WTC11 (cell line): ENCODE measurements at regions not wholly inside any gene's neighbourhood (a gene's known extent, or its start where the extent isn't known, plus 50 kb on each side); places are given as distances from the start of the nearest gene placed in this dataset.

ENCODE experiments used
- ATAC-seq: fragments of 200-7000 bp; cut with Tn5 transposase; 2 replicates; pipeline ENCODE4 v1.10.0; 2021; ENCODE audit warnings: mild to moderate bottlenecking, moderate library complexity
- CTCF ChIA-PET: fragments of 300-600 bp; sonication (Branson Sonifier 250); formaldehyde crosslinking; loops from one replicate; lab custom pipeline; 2021; ENCODE audit warnings: antibody characterized with exemption; lab: Charles Lee
- POLR2A ChIA-PET: fragments of 350-600 bp; sonication (Branson Sonifier 250); formaldehyde crosslinking; loops from one replicate; lab custom pipeline; 2021; ENCODE audit warnings: antibody characterized with exemption; lab: Charles Lee
- DNase-seq: peaks from one replicate; pipeline ENCODE4 v3.0.0; 2021; ENCODE audit warnings: low spot score
- H3K27ac Mint-ChIP-seq: 2 replicates; pipeline ENCODE4 v1.8.0; 2021; ENCODE audit warnings: mixed read lengths
- H3K27me3 Mint-ChIP-seq: 2 replicates; pipeline ENCODE4 v1.8.0; 2021; ENCODE audit warnings: low read depth, mild to moderate bottlenecking, moderate library complexity, mixed read lengths
- H3K36me3 Mint-ChIP-seq: 2 replicates; pipeline ENCODE4 v1.8.0; 2021; ENCODE audit warnings: mixed read lengths
- H3K4me1 Mint-ChIP-seq: 2 replicates; pipeline ENCODE4 v1.8.0; 2022; ENCODE audit warnings: mixed read lengths
- H3K4me3 Mint-ChIP-seq: 2 replicates; pipeline ENCODE4 v1.8.0; 2021; ENCODE audit warnings: mild to moderate bottlenecking, moderate library complexity, mixed read lengths
- H3K9me3 Mint-ChIP-seq: 2 replicates; pipeline ENCODE4 v1.8.0; 2021; ENCODE audit warnings: mixed read lengths
- AR ChIP-seq: fragments of 250-450 bp; sonication (Bioruptor Pico); IDR thresholded peaks from 2 replicates; pipeline ENCODE4 v1.9.0; 2021; ENCODE audit warnings: mild to moderate bottlenecking
- HMGA2 ChIP-seq: fragments of 250-450 bp; sonication (Bioruptor Pico); IDR thresholded peaks from 2 replicates; pipeline ENCODE4 v1.4.0; 2021; ENCODE audit warnings: mild to moderate bottlenecking, moderate library complexity
- MAX ChIP-seq: sonication (generic); formaldehyde crosslinking; IDR thresholded peaks from 2 replicates; pipeline ENCODE4 v1.8.0; 2022; ENCODE audit warnings: mild to moderate bottlenecking, missing genetic modification reagents
- NFYB ChIP-seq: sonication (generic); formaldehyde crosslinking; conservative IDR thresholded peaks from 2 replicates; pipeline ENCODE4 v1.8.0; 2022; ENCODE audit warnings: low read depth, missing genetic modification reagents
- RORB ChIP-seq: fragments of 250-450 bp; sonication (Bioruptor Pico); IDR thresholded peaks from 2 replicates; pipeline ENCODE4 v1.9.0; 2021; ENCODE audit warnings: mild to moderate bottlenecking
- SMAD4 ChIP-seq: sonication (generic); formaldehyde crosslinking; IDR thresholded peaks from 2 replicates; pipeline ENCODE4 v1.8.0; 2022; ENCODE audit warnings: mild to moderate bottlenecking, missing genetic modification reagents
- SOX15 ChIP-seq: fragments of 250-450 bp; sonication (Bioruptor Pico); IDR thresholded peaks from 2 replicates; pipeline ENCODE4 v1.9.0; 2021; ENCODE audit warnings: mild to moderate bottlenecking
- TP53 ChIP-seq: sonication (generic); formaldehyde crosslinking; IDR thresholded peaks from 2 replicates; pipeline ENCODE4 v1.8.1; 2023; ENCODE audit warnings: mild to moderate bottlenecking, missing genetic modification reagents
- ZNF532 ChIP-seq: fragments of 250-450 bp; sonication (Bioruptor Pico); IDR thresholded peaks from 2 replicates; pipeline ENCODE4 v1.9.0; 2021; ENCODE audit warnings: mild to moderate bottlenecking, borderline replicate concordance
- TF ChIP-seq, protein P1 (sequence below): sonication (generic); formaldehyde crosslinking; IDR thresholded peaks from 2 replicates; pipeline ENCODE4 v1.8.1; 2023; ENCODE audit warnings: mild to moderate bottlenecking, missing genetic modification reagents, moderate library complexity
- TF ChIP-seq, protein P2 (sequence below): fragments of 250-450 bp; sonication (Bioruptor Pico); IDR thresholded peaks from 2 replicates; pipeline ENCODE4 v1.9.0; 2021; ENCODE audit warnings: moderate library complexity, mild to moderate bottlenecking, inconsistent platforms, borderline replicate concordance
- TF ChIP-seq, protein P3 (sequence below): fragments of 250-450 bp; sonication (Bioruptor Pico); IDR thresholded peaks from 2 replicates; pipeline ENCODE4 v2.1.2; 2022; ENCODE audit warnings: mild to moderate bottlenecking, moderate library complexity

DNA sequence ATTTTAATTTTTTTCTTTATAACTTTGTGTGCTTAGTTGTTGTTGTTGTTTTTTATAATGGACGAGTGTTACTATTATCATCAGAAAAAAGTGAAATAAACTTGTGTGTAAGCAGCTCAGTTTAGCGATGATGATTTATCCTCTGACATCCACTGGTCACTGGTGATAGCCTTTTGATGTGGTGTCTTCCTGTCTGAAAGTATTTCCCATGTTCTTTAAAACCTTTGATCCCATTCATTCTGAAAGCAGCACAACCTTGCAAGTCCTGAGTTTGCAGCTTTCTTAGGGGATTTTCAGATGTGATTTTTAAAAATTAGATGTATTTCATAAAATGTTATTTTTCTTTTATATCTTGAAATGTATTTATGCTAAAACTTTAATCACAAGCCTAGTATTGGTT is 85.9 kb upstream of the ZPLD1 start (continued):
- TF ChIP-seq, protein P1, sequence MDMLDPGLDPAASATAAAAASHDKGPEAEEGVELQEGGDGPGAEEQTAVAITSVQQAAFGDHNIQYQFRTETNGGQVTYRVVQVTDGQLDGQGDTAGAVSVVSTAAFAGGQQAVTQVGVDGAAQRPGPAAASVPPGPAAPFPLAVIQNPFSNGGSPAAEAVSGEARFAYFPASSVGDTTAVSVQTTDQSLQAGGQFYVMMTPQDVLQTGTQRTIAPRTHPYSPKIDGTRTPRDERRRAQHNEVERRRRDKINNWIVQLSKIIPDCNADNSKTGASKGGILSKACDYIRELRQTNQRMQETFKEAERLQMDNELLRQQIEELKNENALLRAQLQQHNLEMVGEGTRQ (CRISPR knock-in tag) = no peak
- no peak for TF ChIP-seq TP53 (CRISPR knock-in tag)
- no peak for TF ChIP-seq ZNF532 (CRISPR knock-in tag)
- no peak for TF ChIP-seq RORB (CRISPR knock-in tag)
- TF ChIP-seq, all 79 proteins: peak for 0

DNA sequence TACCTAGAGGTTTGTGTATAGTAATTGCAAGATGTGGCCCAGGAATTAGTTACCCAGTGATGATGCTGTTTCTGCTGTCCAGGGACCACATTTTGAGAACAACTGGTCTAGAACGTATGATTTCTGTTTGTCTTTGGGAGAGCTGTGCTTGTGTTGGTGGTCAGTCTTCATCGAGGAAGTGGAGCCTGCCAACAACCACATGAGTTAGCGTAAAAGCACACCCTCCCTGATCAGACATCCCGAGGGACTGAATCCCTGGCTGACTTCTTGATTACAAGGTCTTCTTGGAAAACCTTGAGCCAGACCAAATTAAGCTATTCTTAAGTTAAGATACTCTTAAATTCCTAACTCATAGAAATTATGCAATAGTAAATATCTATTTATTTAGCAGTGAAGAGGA is 81.7 kb upstream of the ZPLD1 start:
- H3K27me3 Mint-ChIP-seq = no peaks in the 10 kb centered on the region
- no peaks in the 10 kb centered on the region for H3K36me3 Mint-ChIP-seq
- no peak for ATAC-seq
- H3K4me1 Mint-ChIP-seq = peaks cover 22% of the 10 kb centered on the region
- DNase-seq = no peak
- ChIA-PET POLR2A (no interaction called here), CTCF (no interaction called here)
- no peak for TF ChIP-seq MAX (CRISPR knock-in tag)
- TF ChIP-seq SMAD4 (CRISPR knock-in tag) = no peak
- no peak for TF ChIP-seq NFYB (CRISPR knock-in tag)
- no peak for TF ChIP-seq RORB (CRISPR knock-in tag)
- TF ChIP-seq, protein P2, sequence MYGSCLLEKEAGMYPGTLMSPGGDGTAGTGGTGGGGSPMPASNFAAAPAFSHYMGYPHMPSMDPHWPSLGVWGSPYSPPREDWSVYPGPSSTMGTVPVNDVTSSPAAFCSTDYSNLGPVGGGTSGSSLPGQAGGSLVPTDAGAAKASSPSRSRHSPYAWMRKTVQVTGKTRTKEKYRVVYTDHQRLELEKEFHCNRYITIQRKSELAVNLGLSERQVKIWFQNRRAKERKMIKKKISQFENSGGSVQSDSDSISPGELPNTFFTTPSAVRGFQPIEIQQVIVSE (CRISPR knock-in tag) = no peak
- TF ChIP-seq, protein P3, sequence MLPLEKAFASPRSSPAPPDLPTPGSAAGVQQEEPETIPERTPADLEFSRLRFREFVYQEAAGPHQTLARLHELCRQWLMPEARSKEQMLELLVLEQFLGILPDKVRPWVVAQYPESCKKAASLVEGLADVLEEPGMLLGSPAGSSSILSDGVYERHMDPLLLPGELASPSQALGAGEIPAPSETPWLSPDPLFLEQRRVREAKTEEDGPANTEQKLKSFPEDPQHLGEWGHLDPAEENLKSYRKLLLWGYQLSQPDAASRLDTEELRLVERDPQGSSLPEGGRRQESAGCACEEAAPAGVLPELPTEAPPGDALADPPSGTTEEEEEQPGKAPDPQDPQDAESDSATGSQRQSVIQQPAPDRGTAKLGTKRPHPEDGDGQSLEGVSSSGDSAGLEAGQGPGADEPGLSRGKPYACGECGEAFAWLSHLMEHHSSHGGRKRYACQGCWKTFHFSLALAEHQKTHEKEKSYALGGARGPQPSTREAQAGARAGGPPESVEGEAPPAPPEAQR (CRISPR knock-in tag) = no peak
- no peak for TF ChIP-seq HMGA2 (CRISPR knock-in tag)
- no peak for TF ChIP-seq SOX15 (CRISPR knock-in tag)
- TF ChIP-seq AR (CRISPR knock-in tag) = no peak
- TF ChIP-seq ZNF532 (CRISPR knock-in tag) = no peak
- H3K4me3 Mint-ChIP-seq = no peak overlapping the region
- no peak overlapping the region for H3K27ac Mint-ChIP-seq
- no peaks in the 10 kb centered on the region for H3K9me3 Mint-ChIP-seq
